CD4-positive, alpha-beta T cell (primary cell): ENCODE measurements at regions not wholly inside any gene's neighbourhood (a gene's known extent, or its start where the extent isn't known, plus 50 kb on each side); places are given as distances from the start of the nearest gene placed in this dataset.

Experiments
- ATAC-seq: fragments of 200-7000 bp; cut with Tn5 transposase; one replicate; pipeline ENCODE4 v1.10.0; 2022; ENCODE audit warnings: mild to moderate bottlenecking; ENCODE audit not compliant: poor library complexity
- CTCF ChIA-PET: fragments of 350-600 bp; sonication (Branson Sonifier 250); formaldehyde crosslinking; loops from one replicate; lab custom pipeline; 2021; ENCODE audit warnings: antibody characterized with exemption, inconsistent platforms; lab: Charles Lee
- POLR2A ChIA-PET: fragments of 350-600 bp; sonication (Branson Sonifier 250); formaldehyde crosslinking; loops from one replicate; lab custom pipeline; 2021; ENCODE audit warnings: antibody characterized with exemption, inconsistent platforms; lab: Charles Lee
- DNase-seq, 14 experiments: peaks; one replicate each; pipeline ENCODE4 v3.0.0-alpha.2; 2013 to 2020; ENCODE audit warnings: mixed read lengths in 2 of 14
- H3K27ac ChIP-seq, 2 donors: one replicate each; pipeline versions ENCODE4 v1.5.1 to v1.7.0; 2013; ENCODE audit warnings: low read length in 2 of 2, low read depth in 1 of 2, mild to moderate bottlenecking in 1 of 2
- H3K27me3 ChIP-seq, 2 experiments: 1 replicate in 1 of 2; 2 replicates in 1 of 2; pipeline versions ENCODE4 v1.6.1 to v1.7.0; 2013; ENCODE audit warnings: low read length in 2 of 2, control low read depth in 1 of 2, mild to moderate bottlenecking in 1 of 2, moderate library complexity in 1 of 2; ENCODE audit not compliant: insufficient read depth in 2 of 2, control insufficient read depth in 1 of 2
- H3K36me3 ChIP-seq: one replicate; pipeline ENCODE4 v1.6.1; 2013; ENCODE audit warnings: low read length, control low read depth; ENCODE audit not compliant: insufficient read depth
- H3K4me1 ChIP-seq: one replicate; pipeline ENCODE4 v1.6.1; 2013; ENCODE audit warnings: low read length, control low read depth; ENCODE audit not compliant: insufficient read depth
- H3K4me3 ChIP-seq: one replicate; pipeline ENCODE4 v1.5.1; 2013; ENCODE audit warnings: mild to moderate bottlenecking, low read length, moderate library complexity
- H3K9me3 ChIP-seq, 2 experiments: 1 replicate in 1 of 2; 2 replicates in 1 of 2; pipeline versions ENCODE4 v1.6.1 to v1.7.0; 2013; ENCODE audit warnings: low read length in 2 of 2, mild to moderate bottlenecking in 2 of 2, control low read depth in 1 of 2, moderate library complexity in 1 of 2; ENCODE audit not compliant: control insufficient read depth in 1 of 2, insufficient read depth in 1 of 2
- H3K27ac Mint-ChIP-seq: one replicate; pipeline ENCODE4 v1.8.0; 2020; ENCODE audit warnings: mixed read lengths
- H3K27me3 Mint-ChIP-seq: one replicate; pipeline ENCODE4 v1.8.0; 2021; ENCODE audit warnings: mixed read lengths
- H3K36me3 Mint-ChIP-seq: one replicate; pipeline ENCODE4 v1.8.0; 2021; ENCODE audit warnings: low read depth, mixed read lengths
- H3K4me1 Mint-ChIP-seq: one replicate; pipeline ENCODE4 v1.8.0; 2021; ENCODE audit warnings: low read depth, mixed read lengths
- H3K4me3 Mint-ChIP-seq: one replicate; pipeline ENCODE4 v1.8.0; 2020; ENCODE audit warnings: mild to moderate bottlenecking, mixed read lengths
- H3K9me3 Mint-ChIP-seq: one replicate; pipeline ENCODE4 v1.8.0; 2020; ENCODE audit warnings: mixed read lengths
- CTCF ChIP-seq: fragments of 200-600 bp; IDR thresholded peaks from one replicate; pipeline ENCODE4 v1.8.0; 2022; ENCODE audit warnings: antibody characterized with exemption, mild to moderate bottlenecking
- intact Hi-C, 2 experiments: fragments of 100-400 bp; cut with DNase I in 1 of 2; cut with micrococcal nuclease in 1 of 2; formaldehyde crosslinking; loops; one replicate each; pipeline versions ENCODE4 v1.15.1 to v1.9.0; 2023 to 2025; cut with DNase I, micrococcal nuclease

- no peaks in the 10 kb centered on the region for H3K36me3 ChIP-seq
- peaks cover 3% of the 10 kb centered on the region for H3K4me1 ChIP-seq
- ChIA-PET CTCF (no interaction called here), POLR2A (no interaction called here)
- no peak overlapping the region for H3K27ac ChIP-seq
- no peak overlapping the region for H3K4me3 ChIP-seq
- H3K4me3 Mint-ChIP-seq = no peak overlapping the region
- no peaks in the 10 kb centered on the region for H3K27me3 ChIP-seq
- no peak for ATAC-seq
- DNase-seq = no peak
- H3K27ac Mint-ChIP-seq = no peak overlapping the region
- H3K9me3 Mint-ChIP-seq = peaks cover 4% of the 10 kb centered on the region
- H3K27me3 Mint-ChIP-seq = no peaks in the 10 kb centered on the region
- TF ChIP-seq CTCF = no peak
- no peaks in the 10 kb centered on the region for H3K9me3 ChIP-seq
- H3K36me3 Mint-ChIP-seq = no peaks in the 10 kb centered on the region
- H3K4me1 Mint-ChIP-seq = no peaks in the 10 kb centered on the region
- intact Hi-C loops = no loop called here
These were observed 205.4 kb downstream of the SNX18 start for GRCh38 chr5:54722846-54723433.

- CTCF ChIA-PET = no interaction called here
- Histone ChIP-seq H3K9me3 (no peaks in the 10 kb centered on the region), H3K27ac (no peak overlapping the region), H3K27me3 (no peaks in the 10 kb centered on the region), H3K4me1 (peaks cover 3% of the 10 kb centered on the region), H3K4me3 (no peak overlapping the region), H3K36me3 (no peaks in the 10 kb centered on the region)
- H3K4me1 Mint-ChIP-seq = peaks cover 2% of the 10 kb centered on the region
- no peak overlapping the region for H3K4me3 Mint-ChIP-seq
- H3K9me3 Mint-ChIP-seq = peaks cover 4% of the 10 kb centered on the region
- TF ChIP-seq CTCF = no peak
- no peaks in the 10 kb centered on the region for H3K27me3 Mint-ChIP-seq
- ATAC-seq = no peak
- H3K36me3 Mint-ChIP-seq = no peaks in the 10 kb centered on the region
- no peak for DNase-seq
- intact Hi-C loops = no loop called here
- H3K27ac Mint-ChIP-seq = no peak overlapping the region
- POLR2A ChIA-PET = interaction anchor here (0.9 kb wide), 1 partner anchor 16 kb away, joined by 3 read pairs; no protein-coding TSS in a partner anchor
These were observed 204.5 kb downstream of the SNX18 start for GRCh38 chr5:54721951-54722654.

GRCh38 chr5:54721116-54721515, 203.6 kb downstream of the SNX18 start:
- H3K9me3 ChIP-seq = no peaks in the 10 kb centered on the region
- intact Hi-C loops = no loop called here
- H3K36me3 ChIP-seq = no peaks in the 10 kb centered on the region
- TF ChIP-seq CTCF = no peak
- no peaks in the 10 kb centered on the region for H3K36me3 Mint-ChIP-seq
- no peak for DNase-seq
- H3K4me3 ChIP-seq = no peak overlapping the region
- H3K27me3 Mint-ChIP-seq = no peaks in the 10 kb centered on the region
- CTCF ChIA-PET = no interaction called here
- ATAC-seq = no peak
- H3K27ac Mint-ChIP-seq = no peak overlapping the region
- peaks cover 4% of the 10 kb centered on the region for H3K9me3 Mint-ChIP-seq
- POLR2A ChIA-PET = no interaction called here
- peaks cover 7% of the 10 kb centered on the region for H3K4me1 Mint-ChIP-seq
- no peak overlapping the region for H3K27ac ChIP-seq
- no peak overlapping the region for H3K4me3 Mint-ChIP-seq
- peaks cover 3% of the 10 kb centered on the region for H3K4me1 ChIP-seq
- H3K27me3 ChIP-seq = no peaks in the 10 kb centered on the region
